GM12865 (cell line): ENCODE measurements at regions not wholly inside any gene's neighbourhood (a gene's known extent, or its start where the extent isn't known, plus 50 kb on each side); places are given as distances from the start of the nearest gene placed in this dataset.

ENCODE experiments used
- DNase-seq: peaks from one replicate; pipeline ENCODE4 v3.0.0; 2010; ENCODE audit warnings: low read depth
- H3K4me3 ChIP-seq: 2 replicates; pipeline ENCODE4 v1.5.1; 2011; ENCODE audit warnings: mild to moderate bottlenecking, low read depth, low read length, control low read depth
- CTCF ChIP-seq: IDR thresholded peaks from 2 replicates; pipeline ENCODE4 v1.5.1; 2011; ENCODE audit warnings: low read length, control low read depth, low read depth, inconsistent platforms; ENCODE audit not compliant: insufficient read depth; ENCODE audit errors: missing control alignments

DNA sequence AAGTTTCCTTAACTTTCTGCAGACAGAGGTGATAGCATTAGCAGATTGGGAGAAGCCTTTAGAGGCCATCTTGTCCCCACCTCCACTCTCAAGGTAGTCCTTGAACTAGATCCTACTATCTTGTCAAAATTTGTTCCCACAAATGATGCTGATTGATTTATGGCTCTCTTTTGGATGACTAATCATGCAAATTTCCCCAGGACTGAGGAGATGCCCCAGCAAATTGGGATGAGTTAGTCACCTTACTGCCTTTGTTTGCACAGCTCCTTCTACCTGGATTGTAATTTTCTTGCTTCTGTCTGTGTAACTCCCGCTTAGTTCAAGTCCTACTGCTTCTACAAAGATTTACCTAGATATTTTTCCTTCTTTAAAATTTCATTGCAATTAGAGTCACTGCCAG lies 391.4 kb upstream of the CADM1 start:
- TF ChIP-seq CTCF = no peak
- no peak overlapping the region for H3K4me3 ChIP-seq
- DNase-seq = no peak

DNA sequence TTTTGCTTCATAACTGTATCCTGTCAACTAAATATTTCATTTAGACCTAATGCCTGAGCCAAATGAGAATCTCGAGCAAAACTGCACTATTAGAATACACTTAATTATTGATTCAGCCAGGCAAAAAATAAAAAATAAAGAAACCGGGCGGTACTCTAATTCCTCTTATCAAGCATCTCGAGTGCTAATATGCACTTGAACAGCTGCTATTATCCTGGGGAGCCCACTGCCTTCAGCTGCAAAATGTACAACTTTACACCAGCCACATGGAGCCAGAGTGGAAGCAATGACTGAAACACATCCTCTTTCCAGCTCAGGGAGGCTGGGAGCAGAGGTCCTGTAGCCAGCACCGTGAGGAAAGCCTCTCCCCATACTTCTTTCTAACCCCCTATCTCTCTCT lies 390.0 kb upstream of the CADM1 start:
- TF ChIP-seq CTCF = no peak
- DNase-seq = no peak
- no peak overlapping the region for H3K4me3 ChIP-seq

GRCh38 chr11:115893461-115894099 lies 389.4 kb upstream of the CADM1 start:
- no peak for DNase-seq
- H3K4me3 ChIP-seq = no peak overlapping the region
- no peak for TF ChIP-seq CTCF

GRCh38 chr11:115892016-115892415 lies 387.8 kb upstream of the CADM1 start:
- no peak for TF ChIP-seq CTCF
- H3K4me3 ChIP-seq = no peak overlapping the region
- no peak for DNase-seq

- TF ChIP-seq CTCF = no peak
- H3K4me3 ChIP-seq = no peak overlapping the region
- DNase-seq = no peak
These were observed 387.4 kb upstream of the CADM1 start for GRCh38 chr11:115891581-115891980.

GRCh38 chr11:115890500-115890899 lies 386.3 kb upstream of the CADM1 start:
- no peak for TF ChIP-seq CTCF
- no peak overlapping the region for H3K4me3 ChIP-seq
- no peak for DNase-seq

GRCh38 chr11:115889712-115890111 lies 385.5 kb upstream of the CADM1 start:
- no peak for TF ChIP-seq CTCF
- no peak for DNase-seq
- H3K4me3 ChIP-seq = no peak overlapping the region
